Spleen (tissue), 11 donors: ENCODE measurements at regions not wholly inside any gene's neighbourhood (a gene's known extent, or its start where the extent isn't known, plus 50 kb on each side); places are given as distances from the start of the nearest gene placed in this dataset.

ENCODE experiments used
- DNase-seq: peaks from one replicate; pipeline ENCODE4 v3.0.0-alpha.2; 2020
- H3K27ac ChIP-seq, 8 donors: fragments of 200-600 bp; sonication (generic) in 7 of 8; 1 replicate in 4 of 8; 2 replicates in 4 of 8; pipeline versions ENCODE4 v1.5.0 to v1.8.0; 2016 to 2021; ENCODE audit warnings: inconsistent platforms in 4 of 8, mild to moderate bottlenecking in 4 of 8, moderate library complexity in 1 of 8
- H3K27me3 ChIP-seq, 7 donors: fragments of 200-600 bp; sonication (generic) in 6 of 7; replicated peaks in 1 of 7; 1 replicate in 4 of 7; 2 replicates in 3 of 7; pipeline versions ENCODE4 v1.5.0 to v1.8.0; 2016 to 2021; ENCODE audit warnings: inconsistent platforms in 3 of 7, mild to moderate bottlenecking in 1 of 7
- H3K36me3 ChIP-seq, 6 donors: fragments of 200-600 bp; sonication (generic) in 5 of 6; 1 replicate in 4 of 6; 2 replicates in 2 of 6; pipeline versions ENCODE4 v1.5.0 to v1.8.0; 2016 to 2021; ENCODE audit warnings: inconsistent platforms in 2 of 6
- H3K4me1 ChIP-seq, 6 donors: fragments of 200-600 bp; sonication (generic) in 5 of 6; 1 replicate in 3 of 6; 2 replicates in 3 of 6; pipeline versions ENCODE4 v1.5.0 to v1.8.0; 2016 to 2021; ENCODE audit warnings: inconsistent platforms in 3 of 6
- H3K4me3 ChIP-seq, 8 donors: fragments of 200-600 bp; sonication (generic) in 7 of 8; 1 replicate in 4 of 8; 2 replicates in 4 of 8; pipeline versions ENCODE4 v1.5.0 to v1.8.0; 2016 to 2021; ENCODE audit warnings: inconsistent platforms in 4 of 8, mild to moderate bottlenecking in 4 of 8, moderate library complexity in 2 of 8
- H3K9me3 ChIP-seq, 8 donors: fragments of 200-600 bp; sonication (generic) in 7 of 8; 1 replicate in 4 of 8; 2 replicates in 4 of 8; pipeline versions ENCODE4 v1.5.0 to v1.8.0; 2016 to 2021; ENCODE audit warnings: inconsistent platforms in 4 of 8
- CTCF ChIP-seq, 11 experiments: fragments of 200-600 bp in 7 of 11; fragments of 450-650 bp in 4 of 11; sonication (generic) in 4 of 11; IDR thresholded peaks in 8 of 11; conservative IDR thresholded peaks in 3 of 11; 1 replicate in 7 of 11; 2 replicates in 4 of 11; pipeline versions ENCODE4 v1.4.0 to v1.8.0; 2016 to 2021; ENCODE audit warnings: antibody characterized with exemption in 11 of 11, inconsistent platforms in 4 of 11, mild to moderate bottlenecking in 1 of 11
- POLR2A ChIP-seq, 3 donors: fragments of 450-650 bp; IDR thresholded peaks; one replicate each; pipeline ENCODE4 v1.5.1; 2017; ENCODE audit warnings: antibody characterized with exemption in 3 of 3, mild to moderate bottlenecking in 1 of 3
- POLR2AphosphoS5 ChIP-seq, 3 donors: sonication (generic); formaldehyde crosslinking; IDR thresholded peaks; one replicate each; pipeline ENCODE4 v1.5.1; 2017; ENCODE audit warnings: antibody characterized with exemption in 3 of 3
- WGBS, 5 donors: extraction: QIAGEN DNeasy Blood & Tissue Kit in 3 of 5; methylation state at CpG; one replicate each; pipeline versions ENCODE4 v1.1.5 to v1.1.7; 2013 to 2018; 5-methylcytosine and 5-hydroxymethylcytosine counted together
- intact Hi-C: fragments of 100-400 bp; cut with DNase I; formaldehyde crosslinking; loops from one replicate; pipeline ENCODE4 v1.15.0; 2023; ENCODE audit warnings: low total_unique reads
- donor health status: healthy with polysubstance abuse.
- donor health status: DM: no; HTN: no; CAD: no; lungs with moderate emphysema.
- donor health status: DM: no; HTN: no; CAD: no.
- donor health status: Bipolar disorder and iron deficiency.
- donor health status: healthy.
- donor health status: DM: no; HTN: no; CAD: no.
- donor health status: DM: yes; HTN: yes; CAD: no.

GRCh38 chr13:99658261-99658991 is 157.2 kb downstream of the TM9SF2 start:
- intact Hi-C loops = loop anchor here (5.0 kb wide), 2 partner anchors 259 to 859 kb away; no protein-coding TSS in a partner anchor
- peak; percentile 88 for DNase-seq
- Histone ChIP-seq H3K9me3 (no peaks in the 10 kb centered on the region), H3K4me3 (peak overlapping the region; percentile 28 to 70 (median 45)), H3K36me3 (no peaks in the 10 kb centered on the region), H3K27ac (peak overlapping the region; percentile 55 to 83 (median 74)), H3K4me1 (peaks cover 5 to 45% (median 30%) of the 10 kb centered on the region in 6 donors), H3K27me3 (peaks cover 0 to 14% (median 0%) of the 10 kb centered on the region in 7 donors)
- WGBS, 5 donors = 2 to 19% (median 3%) methylated on average over 22 to 26 of the region's 26 CpGs
- TF ChIP-seq POLR2AphosphoS5 (IDR thresholded peaks at IDR 0.05) = peak in 1 of 3 donors; percentile 6
- TF ChIP-seq CTCF (IDR thresholded peaks at IDR 0.05 in 8 of 11, conservative IDR thresholded peaks at IDR 0.05 in 3 of 11) = peak in 5 of 11 experiments; percentile 12 to 58 (median 30)
- TF ChIP-seq POLR2A (IDR thresholded peaks at IDR 0.05) = no peak

- WGBS, 5 donors = 5 to 28% (median 7%) methylated on average over 3 to 29 of the region's 29 CpGs
- peak overlapping the region; percentile 55 to 83 (median 74) for H3K27ac ChIP-seq
- TF ChIP-seq CTCF (IDR thresholded peaks at IDR 0.05 in 8 of 11, conservative IDR thresholded peaks at IDR 0.05 in 3 of 11) (no peak), POLR2AphosphoS5 (IDR thresholded peaks at IDR 0.05) (peak in 2 of 3 donors; percentile 49 to 50)
- no peaks in the 10 kb centered on the region for H3K36me3 ChIP-seq
- peaks cover 0 to 14% (median 0%) of the 10 kb centered on the region in 7 donors for H3K27me3 ChIP-seq
- H3K4me3 ChIP-seq = peak overlapping the region; percentile 28 to 70 (median 45)
- peaks cover 5 to 45% (median 30%) of the 10 kb centered on the region in 6 donors for H3K4me1 ChIP-seq
- no peaks in the 10 kb centered on the region for H3K9me3 ChIP-seq
- no peak for DNase-seq
- intact Hi-C loops = loop anchor here (2.0 to 5.0 kb wide), 3 partner anchors 259 to 859 kb away; no protein-coding TSS in a partner anchor
Observed at GRCh38 chr13:99657848-99658260, 156.6 kb downstream of the TM9SF2 start.

GRCh38 chr13:99656844-99657381 is 155.6 kb downstream of the TM9SF2 start:
- DNase-seq = no peak
- intact Hi-C loops = loop anchor here (2.0 to 5.0 kb wide), 3 partner anchors 260 to 860 kb away; no protein-coding TSS in a partner anchor
- no peaks in the 10 kb centered on the region for H3K36me3 ChIP-seq

More at GRCh38 chr13:99656844-99657381, 155.6 kb downstream of the TM9SF2 start:
- Histone ChIP-seq H3K9me3 (no peaks in the 10 kb centered on the region), H3K27me3 (peaks cover 0 to 14% (median 0%) of the 10 kb centered on the region in 7 donors), H3K4me1 (peaks cover 5 to 45% (median 30%) of the 10 kb centered on the region in 6 donors), H3K4me3 (no peak overlapping the region), H3K27ac (peak overlapping the region in 2 of 8 donors; percentile 12 to 74)
- WGBS, 5 donors = 68 to 81% (median 73%) methylated on average over 6 of the region's 6 CpGs
- no peak for TF ChIP-seq CTCF (IDR thresholded peaks at IDR 0.05 in 8 of 11, conservative IDR thresholded peaks at IDR 0.05 in 3 of 11)
- TF ChIP-seq POLR2AphosphoS5 (IDR thresholded peaks at IDR 0.05) = no peak
- TF ChIP-seq POLR2A (IDR thresholded peaks at IDR 0.05) = no peak
